OCI-LY1 (cell line): ENCODE measurements at regions not wholly inside any gene's neighbourhood (a gene's known extent, or its start where the extent isn't known, plus 50 kb on each side); places are given as distances from the start of the nearest gene placed in this dataset.
A peak's percentile ranks its signal among the peaks of the same experiment; 100 is the strongest.

ENCODE experiments used
- EZH2 ChIP-seq: fragments of 200-600 bp; sonication (generic), shearing (Covaris generic); IDR thresholded peaks from 2 replicates; pipeline ENCODE4 v1.8.0; 2017; ENCODE audit warnings: borderline replicate concordance, mixed run types, mild to moderate bottlenecking, antibody characterized with exemption, low read length, moderate library complexity, mixed read lengths
- TF ChIP-seq, protein P1 (sequence below): fragments of 200-600 bp; sonication (generic), shearing (Covaris generic); IDR thresholded peaks from 2 replicates; pipeline ENCODE4 v1.5.1; 2017; ENCODE audit warnings: mild to moderate bottlenecking, antibody characterized with exemption, low read length, moderate library complexity, mixed read lengths

GRCh38 chr5:28066856-28067255 lies 1028.5 kb upstream of the CDH9 start:
- TF ChIP-seq, protein P1, sequence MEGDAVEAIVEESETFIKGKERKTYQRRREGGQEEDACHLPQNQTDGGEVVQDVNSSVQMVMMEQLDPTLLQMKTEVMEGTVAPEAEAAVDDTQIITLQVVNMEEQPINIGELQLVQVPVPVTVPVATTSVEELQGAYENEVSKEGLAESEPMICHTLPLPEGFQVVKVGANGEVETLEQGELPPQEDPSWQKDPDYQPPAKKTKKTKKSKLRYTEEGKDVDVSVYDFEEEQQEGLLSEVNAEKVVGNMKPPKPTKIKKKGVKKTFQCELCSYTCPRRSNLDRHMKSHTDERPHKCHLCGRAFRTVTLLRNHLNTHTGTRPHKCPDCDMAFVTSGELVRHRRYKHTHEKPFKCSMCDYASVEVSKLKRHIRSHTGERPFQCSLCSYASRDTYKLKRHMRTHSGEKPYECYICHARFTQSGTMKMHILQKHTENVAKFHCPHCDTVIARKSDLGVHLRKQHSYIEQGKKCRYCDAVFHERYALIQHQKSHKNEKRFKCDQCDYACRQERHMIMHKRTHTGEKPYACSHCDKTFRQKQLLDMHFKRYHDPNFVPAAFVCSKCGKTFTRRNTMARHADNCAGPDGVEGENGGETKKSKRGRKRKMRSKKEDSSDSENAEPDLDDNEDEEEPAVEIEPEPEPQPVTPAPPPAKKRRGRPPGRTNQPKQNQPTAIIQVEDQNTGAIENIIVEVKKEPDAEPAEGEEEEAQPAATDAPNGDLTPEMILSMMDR: peak; percentile 21; the same call in 1 of the 2 replicates
- no peak for TF ChIP-seq EZH2
